ENCODE measurements at regions not wholly inside any gene's neighbourhood (a gene's known extent, or its start where the extent isn't known, plus 50 kb on each side); places are given as distances from the start of the nearest gene placed in this dataset.

DNA sequence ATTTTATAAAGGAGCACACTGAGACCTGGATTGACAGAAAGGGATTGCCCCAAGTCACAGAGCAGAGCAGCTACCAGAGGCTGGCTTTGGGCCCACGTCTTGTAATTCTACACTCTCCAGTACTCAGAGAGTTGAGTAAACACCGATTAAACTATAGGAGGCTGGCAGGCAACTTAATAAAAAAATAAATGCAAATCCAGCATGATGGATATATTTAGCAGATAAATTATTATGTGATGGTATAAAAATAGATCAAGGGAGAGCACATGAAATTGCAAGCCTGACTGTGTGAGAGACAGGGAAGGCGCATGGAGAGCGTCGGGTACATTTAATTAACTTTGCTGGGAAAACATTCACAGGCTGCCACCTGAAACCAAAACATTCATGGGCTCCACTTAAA, 87.7 kb upstream of the CCL2 start:
- Histone ChIP-seq H3K4me2 (ENCODE audit: low read length) (no peak overlapping the region), H2AFZ (ENCODE audit: low read length) (no peak overlapping the region), H3K27me3 (ENCODE audit: insufficient read depth, low read length) (no peaks in the 10 kb centered on the region), H3F3A (ENCODE audit: insufficient read depth, low read length) (no peaks in the 10 kb centered on the region), H3K4me1 (ENCODE audit: insufficient read depth, low read length, severe bottlenecking) (no peaks in the 10 kb centered on the region), H3K79me2 (ENCODE audit: insufficient read depth, low read length) (no peaks in the 10 kb centered on the region), H3K4me3 (ENCODE audit: low read depth, low read length, poor library complexity, severe bottlenecking) (no peak overlapping the region), H3K9ac (ENCODE audit: low read length) (no peak overlapping the region), H3K9me2 (ENCODE audit: low read depth, low read length) (no peaks in the 10 kb centered on the region), H3K9me3 (ENCODE audit: low read length) (no peaks in the 10 kb centered on the region), H4K20me1 (ENCODE audit: insufficient read depth, low read length) (no peaks in the 10 kb centered on the region), H3K36me3 (ENCODE audit: insufficient read depth, low read length) (no peaks in the 10 kb centered on the region), H3K27ac (ENCODE audit: low read depth, low read length, poor library complexity, severe bottlenecking) (no peak overlapping the region)
- TF ChIP-seq EZH2 (IDR thresholded peaks at IDR 0.05; ENCODE audit: borderline replicate concordance, low read length): no peak
- TF ChIP-seq, protein P1, sequence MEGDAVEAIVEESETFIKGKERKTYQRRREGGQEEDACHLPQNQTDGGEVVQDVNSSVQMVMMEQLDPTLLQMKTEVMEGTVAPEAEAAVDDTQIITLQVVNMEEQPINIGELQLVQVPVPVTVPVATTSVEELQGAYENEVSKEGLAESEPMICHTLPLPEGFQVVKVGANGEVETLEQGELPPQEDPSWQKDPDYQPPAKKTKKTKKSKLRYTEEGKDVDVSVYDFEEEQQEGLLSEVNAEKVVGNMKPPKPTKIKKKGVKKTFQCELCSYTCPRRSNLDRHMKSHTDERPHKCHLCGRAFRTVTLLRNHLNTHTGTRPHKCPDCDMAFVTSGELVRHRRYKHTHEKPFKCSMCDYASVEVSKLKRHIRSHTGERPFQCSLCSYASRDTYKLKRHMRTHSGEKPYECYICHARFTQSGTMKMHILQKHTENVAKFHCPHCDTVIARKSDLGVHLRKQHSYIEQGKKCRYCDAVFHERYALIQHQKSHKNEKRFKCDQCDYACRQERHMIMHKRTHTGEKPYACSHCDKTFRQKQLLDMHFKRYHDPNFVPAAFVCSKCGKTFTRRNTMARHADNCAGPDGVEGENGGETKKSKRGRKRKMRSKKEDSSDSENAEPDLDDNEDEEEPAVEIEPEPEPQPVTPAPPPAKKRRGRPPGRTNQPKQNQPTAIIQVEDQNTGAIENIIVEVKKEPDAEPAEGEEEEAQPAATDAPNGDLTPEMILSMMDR (IDR thresholded peaks at IDR 0.05; ENCODE audit: low read length): no peak

DNA sequence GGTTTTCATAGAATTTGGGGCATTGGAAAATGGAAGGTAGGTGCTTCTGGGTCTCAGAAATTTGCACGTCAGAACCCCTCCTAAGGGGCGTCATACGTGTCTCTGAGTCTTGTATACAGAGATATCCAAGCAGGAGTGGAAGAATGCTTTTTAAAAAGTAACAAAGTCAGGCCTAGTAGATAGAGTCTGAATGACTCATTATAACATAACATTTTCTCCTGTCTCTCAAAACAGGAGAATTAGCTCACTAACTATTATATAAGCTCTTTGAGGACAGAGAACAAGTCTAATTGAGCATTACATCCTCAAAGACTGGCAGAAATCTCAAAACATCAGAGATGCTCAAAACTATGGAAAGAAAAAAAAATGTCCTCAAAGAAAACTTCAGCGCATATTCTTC, 86.1 kb upstream of the CCL2 start:
- H3K27ac ChIP-seq (ENCODE audit: low read depth, low read length, poor library complexity, severe bottlenecking): no peak overlapping the region
- H3K36me3 ChIP-seq (ENCODE audit: insufficient read depth, low read length): no peaks in the 10 kb centered on the region
- H3K9ac ChIP-seq (ENCODE audit: low read length): no peak overlapping the region
- no peaks in the 10 kb centered on the region for H3K9me3 ChIP-seq (ENCODE audit: low read length)
- H3K27me3 ChIP-seq (ENCODE audit: insufficient read depth, low read length): no peaks in the 10 kb centered on the region
- H2AFZ ChIP-seq (ENCODE audit: low read length): no peak overlapping the region
- no peaks in the 10 kb centered on the region for H4K20me1 ChIP-seq (ENCODE audit: insufficient read depth, low read length)
- no peak overlapping the region for H3K4me3 ChIP-seq (ENCODE audit: low read depth, low read length, poor library complexity, severe bottlenecking)
- no peaks in the 10 kb centered on the region for H3F3A ChIP-seq (ENCODE audit: insufficient read depth, low read length)
- H3K4me2 ChIP-seq (ENCODE audit: low read length): no peak overlapping the region
- TF ChIP-seq, protein P1 (IDR thresholded peaks at IDR 0.05; ENCODE audit: low read length): no peak
- TF ChIP-seq EZH2 (IDR thresholded peaks at IDR 0.05; ENCODE audit: borderline replicate concordance, low read length): no peak
- no peaks in the 10 kb centered on the region for H3K79me2 ChIP-seq (ENCODE audit: insufficient read depth, low read length)
- no peaks in the 10 kb centered on the region for H3K4me1 ChIP-seq (ENCODE audit: insufficient read depth, low read length, severe bottlenecking)
- no peaks in the 10 kb centered on the region for H3K9me2 ChIP-seq (ENCODE audit: low read depth, low read length)

DNA sequence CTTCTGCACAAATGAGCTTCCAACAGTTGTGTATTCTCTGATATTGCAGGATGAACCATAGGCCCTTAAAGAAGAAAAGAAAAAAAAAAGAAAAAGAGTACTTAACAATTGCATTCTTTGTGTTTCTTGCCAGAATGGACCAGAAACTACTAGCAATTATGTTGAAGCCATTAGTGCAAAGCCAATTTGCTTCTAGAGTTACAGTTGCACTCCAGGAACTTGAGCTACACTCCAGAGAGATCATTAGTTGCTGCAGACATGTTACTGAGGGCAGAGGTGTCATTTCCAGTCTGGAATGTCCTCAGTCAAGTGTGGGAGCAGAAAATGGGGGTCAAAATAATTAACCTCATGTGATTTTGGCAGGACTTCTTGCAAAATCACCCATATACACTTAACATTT, 85.6 kb upstream of the CCL2 start:
- TF ChIP-seq, protein P1 (IDR thresholded peaks at IDR 0.05; ENCODE audit: low read length): no peak
- TF ChIP-seq EZH2 (IDR thresholded peaks at IDR 0.05; ENCODE audit: borderline replicate concordance, low read length): no peak
- H3K9ac ChIP-seq (ENCODE audit: low read length): no peak overlapping the region

More for the DNA sequence above, 85.6 kb upstream of the CCL2 start:
- Histone ChIP-seq H3K4me2 (ENCODE audit: low read length) (no peak overlapping the region), H3K36me3 (ENCODE audit: insufficient read depth, low read length) (no peaks in the 10 kb centered on the region), H3K9me3 (ENCODE audit: low read length) (no peaks in the 10 kb centered on the region), H3K27me3 (ENCODE audit: insufficient read depth, low read length) (no peaks in the 10 kb centered on the region), H2AFZ (ENCODE audit: low read length) (no peak overlapping the region), H3K4me3 (ENCODE audit: low read depth, low read length, poor library complexity, severe bottlenecking) (no peak overlapping the region), H4K20me1 (ENCODE audit: insufficient read depth, low read length) (no peaks in the 10 kb centered on the region), H3K27ac (ENCODE audit: low read depth, low read length, poor library complexity, severe bottlenecking) (no peak overlapping the region), H3F3A (ENCODE audit: insufficient read depth, low read length) (no peaks in the 10 kb centered on the region), H3K4me1 (ENCODE audit: insufficient read depth, low read length, severe bottlenecking) (no peaks in the 10 kb centered on the region), H3K9me2 (ENCODE audit: low read depth, low read length) (no peaks in the 10 kb centered on the region), H3K79me2 (ENCODE audit: insufficient read depth, low read length) (no peaks in the 10 kb centered on the region)
